Mesendoderm (in vitro differentiated cells): ENCODE measurements at regions not wholly inside any gene's neighbourhood (a gene's known extent, or its start where the extent isn't known, plus 50 kb on each side); places are given as distances from the start of the nearest gene placed in this dataset.
A peak's percentile ranks its signal among the peaks of the same experiment; 100 is the strongest.

Experiments used
- DNase-seq: peaks from one replicate; pipeline ENCODE4 v3.0.0; 2013
- H2AK5ac ChIP-seq: 2 replicates; pipeline ENCODE4 v1.6.1; 2013; ENCODE audit warnings: low read length, inconsistent platforms
- H2BK120ac ChIP-seq: 2 replicates; pipeline ENCODE4 v1.6.1; 2013; ENCODE audit warnings: low read depth, mild to moderate bottlenecking, low read length, moderate library complexity, mixed read lengths
- H2BK15ac ChIP-seq: replicated peaks from 2 replicates; pipeline ENCODE4 v1.6.1; 2013; ENCODE audit warnings: low read depth, mild to moderate bottlenecking, moderate library complexity
- H2BK5ac ChIP-seq: 2 replicates; pipeline ENCODE4 v1.6.1; 2013; ENCODE audit warnings: low read length, inconsistent platforms
- H3K18ac ChIP-seq: 2 replicates; pipeline ENCODE4 v1.6.1; 2013; ENCODE audit warnings: mild to moderate bottlenecking, low read length, mixed read lengths
- H3K23ac ChIP-seq: one replicate; pipeline ENCODE4 v1.6.1; 2013; ENCODE audit warnings: low read length
- H3K27ac ChIP-seq: 2 replicates; pipeline ENCODE4 v1.5.1; 2013; ENCODE audit warnings: low read depth, mild to moderate bottlenecking, inconsistent platforms, low read length, moderate library complexity
- H3K27me3 ChIP-seq: 2 replicates; pipeline ENCODE4 v1.6.1; 2013; ENCODE audit warnings: low read length, control low read depth, mild to moderate bottlenecking, inconsistent platforms; ENCODE audit not compliant: insufficient read depth, poor library complexity
- H3K36me3 ChIP-seq: 2 replicates; pipeline ENCODE4 v1.6.1; 2013; ENCODE audit warnings: low read length, inconsistent platforms; ENCODE audit not compliant: control insufficient read depth, insufficient read depth
- H3K4ac ChIP-seq: one replicate; pipeline ENCODE4 v1.6.1; 2013; ENCODE audit warnings: low read depth, mild to moderate bottlenecking, low read length, moderate library complexity
- H3K4me1 ChIP-seq: 2 replicates; pipeline ENCODE4 v1.6.1; 2013; ENCODE audit warnings: low read depth, low read length, inconsistent platforms; ENCODE audit not compliant: control insufficient read depth
- H3K4me2 ChIP-seq: 2 replicates; pipeline ENCODE4 v1.6.1; 2013; ENCODE audit warnings: low read length
- H3K4me3 ChIP-seq: 2 replicates; pipeline ENCODE4 v1.5.1; 2013; ENCODE audit warnings: mild to moderate bottlenecking, low read length
- H3K56ac ChIP-seq: one replicate; pipeline ENCODE4 v1.6.1; 2013; ENCODE audit warnings: low read length
- H3K79me1 ChIP-seq: 2 replicates; pipeline ENCODE4 v1.6.1; 2013; ENCODE audit warnings: low read length, inconsistent platforms
- H3K79me2 ChIP-seq: 2 replicates; pipeline ENCODE4 v1.6.1; 2013; ENCODE audit warnings: mild to moderate bottlenecking, low read length; ENCODE audit not compliant: control insufficient read depth, insufficient read depth
- H3K9ac ChIP-seq: 2 replicates; pipeline ENCODE4 v1.6.1; 2013; ENCODE audit warnings: low read length, inconsistent platforms
- H4K5ac ChIP-seq: one replicate; pipeline ENCODE4 v1.6.1; 2013; ENCODE audit warnings: low read length
- H4K8ac ChIP-seq: one replicate; pipeline ENCODE4 v1.6.1; 2013; ENCODE audit warnings: low read depth, mild to moderate bottlenecking, control low read depth, low read length, moderate library complexity
- WGBS: extraction: QIAGEN DNeasy Blood & Tissue Kit; methylation state at CpG from one replicate; pipeline ENCODE4 v1.1.7; 2013; ENCODE audit warnings: low lambda C conversion rate, missing lambda C conversion rate; ENCODE audit not compliant: insufficient coverage; ENCODE audit errors: extremely low coverage; 5-methylcytosine and 5-hydroxymethylcytosine counted together

- no peak overlapping the region for H3K4ac ChIP-seq
- no peaks in the 10 kb centered on the region for H3K79me2 ChIP-seq
- no peak for DNase-seq
- H3K56ac ChIP-seq: no peak overlapping the region
- no peak overlapping the region for H4K8ac ChIP-seq
- WGBS: no CpG with 5 or more reads among the region's 2 CpGs
- H3K27me3 ChIP-seq: no peaks in the 10 kb centered on the region
- no peak overlapping the region for H3K27ac ChIP-seq
- H2BK120ac ChIP-seq: no peak overlapping the region
- H4K5ac ChIP-seq: no peak overlapping the region
- no peak overlapping the region for H3K23ac ChIP-seq
- no peak overlapping the region for H2BK5ac ChIP-seq
- H3K9ac ChIP-seq: no peak overlapping the region
- H3K18ac ChIP-seq: no peak overlapping the region
- H3K4me2 ChIP-seq: no peak overlapping the region
- H2BK15ac ChIP-seq: no peak overlapping the region
- no peak overlapping the region for H2AK5ac ChIP-seq
- H3K4me3 ChIP-seq: no peak overlapping the region
- H3K4me1 ChIP-seq: peaks cover 2% of the 10 kb centered on the region
- no peaks in the 10 kb centered on the region for H3K79me1 ChIP-seq
- H3K36me3 ChIP-seq: no peaks in the 10 kb centered on the region
These were observed 167.5 kb upstream of the MEOX2 start for GRCh38 chr7:15853832-15854470.

- Histone ChIP-seq H4K5ac (no peak overlapping the region), H2BK5ac (no peak overlapping the region), H3K36me3 (no peaks in the 10 kb centered on the region), H3K79me1 (no peaks in the 10 kb centered on the region), H3K79me2 (no peaks in the 10 kb centered on the region), H3K4ac (no peak overlapping the region), H3K4me2 (no peak overlapping the region), H2BK15ac (no peak overlapping the region), H3K27ac (no peak overlapping the region), H4K8ac (no peak overlapping the region), H3K4me3 (no peak overlapping the region), H3K27me3 (no peaks in the 10 kb centered on the region), H2AK5ac (no peak overlapping the region), H3K4me1 (peaks cover 2% of the 10 kb centered on the region), H3K23ac (no peak overlapping the region), H3K56ac (no peak overlapping the region), H3K9ac (no peak overlapping the region), H3K18ac (no peak overlapping the region), H2BK120ac (no peak overlapping the region)
- no peak for DNase-seq
- no CpG with 5 or more reads among the region's 6 CpGs for WGBS
These were observed 164.7 kb upstream of the MEOX2 start for GRCh38 chr7:15851201-15851600.

GRCh38 chr7:15848901-15849300 is 162.4 kb upstream of the MEOX2 start:
- Histone ChIP-seq H3K23ac (no peak overlapping the region), H2BK120ac (no peak overlapping the region), H3K27ac (no peak overlapping the region), H3K4me3 (no peak overlapping the region), H3K79me1 (no peaks in the 10 kb centered on the region), H3K4me2 (no peak overlapping the region), H3K79me2 (no peaks in the 10 kb centered on the region), H2BK15ac (no peak overlapping the region), H3K18ac (no peak overlapping the region), H2AK5ac (no peak overlapping the region), H4K8ac (no peak overlapping the region), H3K36me3 (no peaks in the 10 kb centered on the region), H3K4ac (no peak overlapping the region), H2BK5ac (no peak overlapping the region), H4K5ac (no peak overlapping the region), H3K56ac (no peak overlapping the region), H3K27me3 (no peaks in the 10 kb centered on the region), H3K9ac (no peak overlapping the region), H3K4me1 (no peaks in the 10 kb centered on the region)
- DNase-seq: no peak
- WGBS: no CpG with 5 or more reads among the region's 1 CpG

- no CpG with 5 or more reads among the region's 3 CpGs for WGBS
- Histone ChIP-seq H3K4me3 (no peak overlapping the region), H2BK5ac (no peak overlapping the region), H4K8ac (no peak overlapping the region), H3K36me3 (no peaks in the 10 kb centered on the region), H3K56ac (no peak overlapping the region), H3K4me1 (no peaks in the 10 kb centered on the region), H2BK120ac (no peak overlapping the region), H3K79me2 (no peaks in the 10 kb centered on the region), H3K27me3 (no peaks in the 10 kb centered on the region), H3K4ac (no peak overlapping the region), H3K18ac (no peak overlapping the region), H3K23ac (no peak overlapping the region), H3K79me1 (no peaks in the 10 kb centered on the region), H2BK15ac (no peak overlapping the region), H2AK5ac (no peak overlapping the region), H3K9ac (no peak overlapping the region), H3K27ac (no peak overlapping the region), H3K4me2 (no peak overlapping the region), H4K5ac (no peak overlapping the region)
- DNase-seq: peak; percentile 58
These were observed 161.9 kb upstream of the MEOX2 start for GRCh38 chr7:15848362-15848761.

- H2AK5ac ChIP-seq: no peak overlapping the region
- H4K5ac ChIP-seq: no peak overlapping the region
- no peaks in the 10 kb centered on the region for H3K79me1 ChIP-seq
- no peak overlapping the region for H3K4me2 ChIP-seq
- no peak overlapping the region for H3K9ac ChIP-seq
- no peaks in the 10 kb centered on the region for H3K36me3 ChIP-seq
- no peaks in the 10 kb centered on the region for H3K79me2 ChIP-seq
- H3K27ac ChIP-seq: no peak overlapping the region
- H3K4ac ChIP-seq: no peak overlapping the region
- no peak overlapping the region for H3K56ac ChIP-seq
- no peaks in the 10 kb centered on the region for H3K27me3 ChIP-seq
- WGBS: no CpG with 5 or more reads among the region's 3 CpGs
- H3K23ac ChIP-seq: no peak overlapping the region
- H2BK15ac ChIP-seq: no peak overlapping the region
- H2BK120ac ChIP-seq: no peak overlapping the region
- no peak overlapping the region for H3K4me3 ChIP-seq
- H3K18ac ChIP-seq: no peak overlapping the region
- peak; percentile 26 for DNase-seq
- no peaks in the 10 kb centered on the region for H3K4me1 ChIP-seq
- H2BK5ac ChIP-seq: no peak overlapping the region
- H4K8ac ChIP-seq: no peak overlapping the region
These were observed 159.4 kb upstream of the MEOX2 start for GRCh38 chr7:15845868-15846267.

- Histone ChIP-seq H3K4ac (no peak overlapping the region), H3K18ac (no peak overlapping the region), H2BK120ac (no peak overlapping the region), H3K56ac (no peak overlapping the region), H3K23ac (no peak overlapping the region), H2BK5ac (no peak overlapping the region), H3K27ac (no peak overlapping the region), H3K4me1 (no peaks in the 10 kb centered on the region), H4K5ac (no peak overlapping the region), H3K9ac (no peak overlapping the region), H3K36me3 (no peaks in the 10 kb centered on the region), H3K79me2 (no peaks in the 10 kb centered on the region), H3K4me3 (no peak overlapping the region), H2BK15ac (no peak overlapping the region), H3K27me3 (no peaks in the 10 kb centered on the region), H3K79me1 (no peaks in the 10 kb centered on the region), H3K4me2 (no peak overlapping the region), H2AK5ac (no peak overlapping the region), H4K8ac (no peak overlapping the region)
- no CpG with 5 or more reads among the region's 2 CpGs for WGBS
- no peak for DNase-seq
These were observed 159.0 kb upstream of the MEOX2 start for GRCh38 chr7:15845461-15845860.
